Upper lobe of left lung (tissue), 6 donors: ENCODE measurements at regions not wholly inside any gene's neighbourhood (a gene's known extent, or its start where the extent isn't known, plus 50 kb on each side); places are given as distances from the start of the nearest gene placed in this dataset.

Experiments used
- ATAC-seq, 2 donors: fragments of 200-7000 bp; cut with Tn5 transposase; one replicate each; pipeline ENCODE4 v1.9.1; 2022; ENCODE audit warnings: mild to moderate bottlenecking in 2 of 2, moderate library complexity in 2 of 2; ENCODE audit not compliant: low FRiP score in 2 of 2
- DNase-seq, 2 donors: peaks; one replicate each; pipeline ENCODE4 v3.0.0-alpha.2; 2019 to 2020
- H3K27ac ChIP-seq, 4 donors: fragments of 200-600 bp; sonication (generic); one replicate each; pipeline ENCODE4 v1.5.1; 2016 to 2019
- H3K27me3 ChIP-seq, 4 donors: fragments of 200-600 bp; sonication (generic); one replicate each; pipeline ENCODE4 v1.5.1; 2017 to 2019
- H3K36me3 ChIP-seq, 4 donors: fragments of 200-600 bp; sonication (generic); one replicate each; pipeline ENCODE4 v1.5.1; 2016 to 2019
- H3K4me1 ChIP-seq, 4 donors: fragments of 200-600 bp; sonication (generic); one replicate each; pipeline ENCODE4 v1.5.1; 2018 to 2019
- H3K4me3 ChIP-seq, 4 donors: fragments of 200-600 bp; sonication (generic); one replicate each; pipeline ENCODE4 v1.5.1; 2017 to 2019; ENCODE audit warnings: mild to moderate bottlenecking in 2 of 4, moderate library complexity in 1 of 4
- H3K9me3 ChIP-seq, 4 donors: fragments of 200-600 bp; sonication (generic); one replicate each; pipeline ENCODE4 v1.5.1; 2018 to 2019
- EP300 ChIP-seq, 4 donors: sonication (generic); formaldehyde crosslinking; IDR thresholded peaks; one replicate each; pipeline ENCODE4 v1.5.1; 2017; ENCODE audit warnings: antibody characterized with exemption in 4 of 4, control low read depth in 2 of 4
- POLR2A ChIP-seq, 4 donors: fragments of 450-650 bp; IDR thresholded peaks; one replicate each; pipeline ENCODE4 v1.5.1; 2016 to 2017; ENCODE audit warnings: antibody characterized with exemption in 4 of 4, mild to moderate bottlenecking in 2 of 4
- POLR2AphosphoS5 ChIP-seq, 2 donors: sonication (generic); formaldehyde crosslinking; IDR thresholded peaks; one replicate each; pipeline ENCODE4 v1.5.1; 2017; ENCODE audit warnings: antibody characterized with exemption in 2 of 2
- WGBS, 2 donors: methylation state at CpG; one replicate each; pipeline ENCODE4 v1.1.5; 2017 to 2018; 5-methylcytosine and 5-hydroxymethylcytosine counted together
- TF ChIP-seq, protein P1 (sequence below), 6 experiments: fragments of 450-650 bp in 4 of 6; fragments of 200-600 bp in 2 of 6; sonication (generic) in 2 of 6; IDR thresholded peaks; one replicate each; pipeline ENCODE4 v1.5.1; 2016 to 2019; ENCODE audit warnings: antibody characterized with exemption in 6 of 6
- donor health status: DM: no; HTN: no; CAD: no; lungs with moderate emphysema.
- donor health status: DM: no; HTN: yes; CAD: no; lungs with severe emphysema.

DNA sequence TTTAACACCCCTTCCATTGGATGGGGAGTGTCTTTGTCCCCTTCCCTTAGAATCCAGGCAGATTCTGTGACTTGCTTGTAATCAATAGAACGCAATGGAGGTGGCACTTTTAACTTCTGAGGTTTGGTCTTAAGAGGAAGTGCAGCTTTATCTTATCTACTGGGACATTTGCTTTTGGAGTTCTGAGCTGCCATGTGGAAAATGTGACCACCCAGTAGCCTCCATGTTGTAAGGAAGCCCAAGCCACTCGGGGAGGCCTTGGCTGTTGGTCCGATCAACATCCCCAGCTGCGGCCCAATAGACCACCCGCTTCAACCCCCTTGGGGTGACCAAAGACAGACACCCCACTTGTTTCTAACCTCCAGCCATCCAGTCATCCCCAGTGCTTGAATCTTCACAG, 86.3 kb upstream of the FAM171A1 start:
- Histone ChIP-seq H3K27ac (no peak overlapping the region), H3K9me3 (no peaks in the 10 kb centered on the region), H3K4me1 (peaks cover 0 to 3% (median 0%) of the 10 kb centered on the region in 4 donors), H3K4me3 (no peak overlapping the region), H3K27me3 (no peaks in the 10 kb centered on the region), H3K36me3 (no peaks in the 10 kb centered on the region)
- ATAC-seq, result no peak
- DNase-seq, result no peak
- WGBS, 2 donors, result 89% methylated on average over 5 of the region's 5 CpGs
- TF ChIP-seq, protein P1, sequence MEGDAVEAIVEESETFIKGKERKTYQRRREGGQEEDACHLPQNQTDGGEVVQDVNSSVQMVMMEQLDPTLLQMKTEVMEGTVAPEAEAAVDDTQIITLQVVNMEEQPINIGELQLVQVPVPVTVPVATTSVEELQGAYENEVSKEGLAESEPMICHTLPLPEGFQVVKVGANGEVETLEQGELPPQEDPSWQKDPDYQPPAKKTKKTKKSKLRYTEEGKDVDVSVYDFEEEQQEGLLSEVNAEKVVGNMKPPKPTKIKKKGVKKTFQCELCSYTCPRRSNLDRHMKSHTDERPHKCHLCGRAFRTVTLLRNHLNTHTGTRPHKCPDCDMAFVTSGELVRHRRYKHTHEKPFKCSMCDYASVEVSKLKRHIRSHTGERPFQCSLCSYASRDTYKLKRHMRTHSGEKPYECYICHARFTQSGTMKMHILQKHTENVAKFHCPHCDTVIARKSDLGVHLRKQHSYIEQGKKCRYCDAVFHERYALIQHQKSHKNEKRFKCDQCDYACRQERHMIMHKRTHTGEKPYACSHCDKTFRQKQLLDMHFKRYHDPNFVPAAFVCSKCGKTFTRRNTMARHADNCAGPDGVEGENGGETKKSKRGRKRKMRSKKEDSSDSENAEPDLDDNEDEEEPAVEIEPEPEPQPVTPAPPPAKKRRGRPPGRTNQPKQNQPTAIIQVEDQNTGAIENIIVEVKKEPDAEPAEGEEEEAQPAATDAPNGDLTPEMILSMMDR (IDR thresholded peaks at IDR 0.05), result no peak
- TF ChIP-seq EP300 (IDR thresholded peaks at IDR 0.05) (no peak), POLR2A (IDR thresholded peaks at IDR 0.05) (no peak), POLR2AphosphoS5 (IDR thresholded peaks at IDR 0.05) (no peak)

DNA sequence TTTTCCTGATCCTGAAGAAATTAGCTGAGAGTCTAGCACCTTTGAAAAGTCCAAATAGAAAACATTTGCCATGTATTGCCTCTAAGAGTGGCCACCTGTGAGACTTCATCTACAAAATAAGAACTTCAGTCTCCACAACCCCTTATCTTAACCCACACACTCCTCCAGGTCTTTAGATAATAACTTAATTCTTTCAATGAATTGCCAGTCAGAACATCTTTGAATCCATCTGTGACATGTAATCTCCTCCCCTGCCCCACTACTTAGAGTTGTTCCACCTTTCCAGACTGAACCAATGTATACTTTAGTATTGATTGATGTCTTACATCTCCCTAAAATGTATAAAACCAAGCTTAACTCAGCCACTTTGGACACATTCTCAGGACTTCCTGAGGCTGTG, 84.4 kb upstream of the FAM171A1 start:
- Histone ChIP-seq H3K27ac (no peak overlapping the region), H3K4me1 (no peaks in the 10 kb centered on the region), H3K9me3 (no peaks in the 10 kb centered on the region), H3K36me3 (no peaks in the 10 kb centered on the region), H3K27me3 (no peaks in the 10 kb centered on the region), H3K4me3 (no peak overlapping the region)
- ATAC-seq (no peak), DNase-seq (no peak)
- no peak for TF ChIP-seq EP300 (IDR thresholded peaks at IDR 0.05)
- no peak for TF ChIP-seq POLR2AphosphoS5 (IDR thresholded peaks at IDR 0.05)
- no peak for TF ChIP-seq POLR2A (IDR thresholded peaks at IDR 0.05)
- TF ChIP-seq, protein P1 (IDR thresholded peaks at IDR 0.05), result no peak

DNA sequence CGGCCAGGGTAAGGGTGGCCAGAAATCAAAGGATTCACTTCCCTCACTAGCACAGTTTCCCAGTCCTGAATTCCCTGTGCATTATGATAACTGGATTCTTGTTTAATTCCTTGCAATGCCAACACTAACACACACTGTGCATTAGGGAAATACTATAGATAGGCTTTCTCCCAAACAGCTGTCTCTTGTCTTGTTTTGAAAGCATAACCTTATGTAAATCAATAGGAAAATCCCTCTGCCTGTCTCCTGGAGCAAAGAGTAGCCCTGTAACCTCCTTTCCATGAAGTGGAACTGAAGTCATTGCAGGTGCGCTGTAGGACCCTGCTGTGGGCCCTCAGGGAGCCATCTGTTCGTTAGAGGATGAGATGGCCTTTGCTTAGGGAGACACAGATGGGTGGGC, 82.8 kb upstream of the FAM171A1 start:
- H3K27me3 ChIP-seq, result no peaks in the 10 kb centered on the region
- WGBS, 2 donors, result 72 to 79% methylated on average over 3 of the region's 3 CpGs
- no peaks in the 10 kb centered on the region for H3K4me1 ChIP-seq
- no peak overlapping the region for H3K4me3 ChIP-seq
- TF ChIP-seq, protein P1 (IDR thresholded peaks at IDR 0.05), result no peak
- TF ChIP-seq POLR2A (IDR thresholded peaks at IDR 0.05) (no peak), POLR2AphosphoS5 (IDR thresholded peaks at IDR 0.05) (no peak)
- no peak overlapping the region for H3K27ac ChIP-seq
- DNase-seq (no peak), ATAC-seq (no peak)
- no peaks in the 10 kb centered on the region for H3K36me3 ChIP-seq
- no peaks in the 10 kb centered on the region for H3K9me3 ChIP-seq

DNA sequence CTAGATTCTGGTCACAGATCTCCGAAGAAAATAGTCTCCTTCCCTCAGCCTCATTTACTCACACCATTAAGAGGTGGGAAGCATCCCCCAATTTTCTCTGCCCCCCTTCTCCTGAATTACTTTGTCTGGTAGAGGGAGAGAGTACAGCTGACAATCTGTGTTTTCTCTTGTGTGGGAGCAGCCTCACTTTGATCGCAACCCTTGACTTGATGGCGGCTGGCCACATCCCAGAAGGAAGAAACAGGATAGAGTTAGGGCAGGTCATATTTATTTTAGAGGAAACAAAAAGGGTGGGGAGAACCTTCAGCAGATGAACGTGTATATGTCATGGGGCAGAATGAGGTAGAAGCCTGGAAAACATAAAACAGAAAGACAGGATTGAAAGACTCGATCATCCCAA, 82.4 kb upstream of the FAM171A1 start:
- H3K9me3 ChIP-seq, result no peaks in the 10 kb centered on the region
- H3K27ac ChIP-seq, result no peak overlapping the region
- no peaks in the 10 kb centered on the region for H3K4me1 ChIP-seq
- no peak for TF ChIP-seq EP300 (IDR thresholded peaks at IDR 0.05)
- TF ChIP-seq, protein P1 (IDR thresholded peaks at IDR 0.05), result no peak
- TF ChIP-seq POLR2AphosphoS5 (IDR thresholded peaks at IDR 0.05), result no peak
- no peak for TF ChIP-seq POLR2A (IDR thresholded peaks at IDR 0.05)
- DNase-seq (no peak), ATAC-seq (no peak)
- 46 to 60% methylated on average over 5 of the region's 5 CpGs for WGBS, 2 donors
- H3K36me3 ChIP-seq, result no peaks in the 10 kb centered on the region
- H3K4me3 ChIP-seq, result no peak overlapping the region
- H3K27me3 ChIP-seq, result no peaks in the 10 kb centered on the region

DNA sequence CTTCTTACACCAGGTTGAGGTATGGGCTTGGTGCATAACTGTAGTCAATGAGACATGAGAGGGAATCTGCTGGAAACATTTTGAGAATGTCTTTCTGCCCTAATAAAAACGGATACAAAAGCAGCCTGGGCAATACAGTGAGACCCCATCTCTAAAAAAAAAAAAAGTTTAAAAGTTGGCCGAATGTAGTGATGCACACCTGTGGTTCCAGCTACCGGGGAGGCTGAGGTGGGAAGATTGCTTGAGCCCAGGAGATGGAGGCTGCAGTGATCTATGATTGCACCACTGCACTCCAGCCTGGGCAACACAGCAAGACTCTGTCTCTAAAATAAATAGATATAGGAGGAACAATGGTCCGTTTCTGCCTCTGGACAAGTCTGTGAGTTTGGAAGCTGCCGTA, 81.5 kb upstream of the FAM171A1 start:
- no peak for ATAC-seq
- WGBS, 2 donors, result 86 to 89% methylated on average over 5 of the region's 5 CpGs
- Histone ChIP-seq H3K4me3 (no peak overlapping the region), H3K4me1 (no peaks in the 10 kb centered on the region), H3K9me3 (no peaks in the 10 kb centered on the region), H3K27me3 (no peaks in the 10 kb centered on the region), H3K36me3 (no peaks in the 10 kb centered on the region), H3K27ac (no peak overlapping the region)
- DNase-seq, result no peak
- TF ChIP-seq POLR2AphosphoS5 (IDR thresholded peaks at IDR 0.05), result no peak
